GM12878 (cell line): ENCODE measurements at regions not wholly inside any gene's neighbourhood (a gene's known extent, or its start where the extent isn't known, plus 50 kb on each side); places are given as distances from the start of the nearest gene placed in this dataset.

Experiments used
- ATAC-seq: fragments of 200-7000 bp; cut with Tn5 transposase; 3 replicates; pipeline ENCODE4 v1.9.1; 2020; ENCODE audit warnings: mild to moderate bottlenecking, moderate library complexity
- BruUV-seq: library from RNA; stranded (reverse); fragments of 400-500 nt; replicated peaks from 2 replicates; lab custom pipeline; 2021; lab: Mats Ljungman, UMichigan
- CTCF ChIA-PET: fragments of 300-600 bp; sonication (Branson Sonifier 250); formaldehyde crosslinking; extraction: SDS; loops from one replicate; lab custom pipeline; 2021; ENCODE audit warnings: inconsistent platforms; lab: Yijun Ruan, JAX
- POLR2A ChIA-PET: fragments of 350-600 bp; formaldehyde crosslinking; extraction: SDS; loops from one replicate; lab custom pipeline; 2021; ENCODE audit warnings: inconsistent platforms; lab: Charles Lee
- RAD21 ChIA-PET: fragments of 300-600 bp; sonication (Branson Sonifier 250); formaldehyde crosslinking; loops from one replicate; lab custom pipeline; 2023; ENCODE audit warnings: antibody characterized with exemption; ENCODE audit not compliant: unreplicated experiment; lab: Charles Lee
- SMC1A ChIA-PET: fragments of 300-600 bp; sonication (Branson Sonifier 250); formaldehyde crosslinking; loops from one replicate; lab custom pipeline; 2023; ENCODE audit not compliant: unreplicated experiment, uncharacterized antibody; lab: Charles Lee
- DNase-seq: peaks from one replicate; pipeline ENCODE4 v3.0.0-alpha.2; 2011; ENCODE audit warnings: low read depth, low spot score
- FAIRE-seq: peaks from 3 replicates; lab custom pipeline; 2011; peaks lifted over from hg19 to GRCh38; lab: Jason Lieb, UNC
- H2AFZ ChIP-seq: 2 replicates; pipeline ENCODE4 v1.6.0; 2011; ENCODE audit warnings: low read depth, low read length, control low read depth; ENCODE audit not compliant: control insufficient read depth
- H3K27ac ChIP-seq: 2 replicates; pipeline ENCODE4 v1.5.1; 2011; ENCODE audit warnings: control low read depth; ENCODE audit not compliant: control insufficient read depth, insufficient read depth
- H3K27me3 ChIP-seq, 2 experiments: replicated peaks in 1 of 2; 2 replicates each; pipeline versions ENCODE4 v1.6.0 to v1.6.1; 2011; ENCODE audit warnings: low read length in 1 of 2; ENCODE audit not compliant: control insufficient read depth in 2 of 2, insufficient read depth in 2 of 2
- H3K36me3 ChIP-seq, 2 experiments: 2 replicates each; pipeline ENCODE4 v1.5.1; 2011; ENCODE audit warnings: low read length in 1 of 2; ENCODE audit not compliant: control insufficient read depth in 2 of 2, insufficient read depth in 2 of 2
- H3K4me1 ChIP-seq: 2 replicates; pipeline ENCODE4 v1.6.1; 2011; ENCODE audit warnings: mild to moderate bottlenecking, low read length, moderate library complexity, mixed read lengths; ENCODE audit not compliant: control insufficient read depth, insufficient read depth
- H3K4me2 ChIP-seq: 2 replicates; pipeline ENCODE4 v1.6.0; 2011; ENCODE audit warnings: control low read depth; ENCODE audit not compliant: control insufficient read depth, insufficient read depth
- H3K4me3 ChIP-seq: fragments of 200-600 bp; sonication (generic); 2 replicates; pipeline ENCODE4 v1.5.1; 2016
- H3K79me2 ChIP-seq: 2 replicates; pipeline ENCODE4 v1.6.0; 2011; ENCODE audit warnings: low read length; ENCODE audit not compliant: control insufficient read depth, insufficient read depth
- H3K9ac ChIP-seq: 2 replicates; pipeline ENCODE4 v1.8.0; 2011; ENCODE audit warnings: low read length, control low read depth, mixed read lengths; ENCODE audit not compliant: control insufficient read depth, insufficient read depth
- H3K9me3 ChIP-seq: replicated peaks from 3 replicates; pipeline ENCODE4 v1.5.1; 2011; ENCODE audit warnings: mild to moderate bottlenecking, low read length; ENCODE audit not compliant: control insufficient read depth, insufficient read depth
- H4K20me1 ChIP-seq: 2 replicates; pipeline ENCODE4 v1.6.0; 2011; ENCODE audit not compliant: control insufficient read depth, insufficient read depth
- CBFB ChIP-seq: IDR thresholded peaks from 2 replicates; pipeline ENCODE4 v1.6.1; 2016; ENCODE audit warnings: antibody characterized with exemption, low read depth
- CBX3 ChIP-seq: fragments of 200-600 bp; sonication (generic); IDR thresholded peaks from 2 replicates; pipeline ENCODE4 v1.6.1; 2016; ENCODE audit warnings: low read depth, borderline replicate concordance
- CBX5 ChIP-seq: sonication (generic); IDR thresholded peaks from 2 replicates; pipeline ENCODE4 v1.6.1; 2016; ENCODE audit warnings: low read depth, moderate library complexity, mild to moderate bottlenecking, inconsistent platforms
- CHD1 ChIP-seq: IDR thresholded peaks from 2 replicates; pipeline ENCODE4 v1.6.1; 2012; ENCODE audit warnings: low read depth, low read length, improper control_type of control experiment
- DPF2 ChIP-seq: fragments of 450-650 bp; IDR thresholded peaks from 2 replicates; pipeline ENCODE4 v1.6.1; 2017; ENCODE audit warnings: mild to moderate bottlenecking
- E4F1 ChIP-seq: fragments of 450-650 bp; IDR thresholded peaks from 2 replicates; pipeline ENCODE4 v1.6.1; 2018; ENCODE audit warnings: borderline replicate concordance, mild to moderate bottlenecking; ENCODE audit not compliant: partially characterized antibody
- EP300 ChIP-seq, 2 experiments: fragments of 150-350 bp in 1 of 2; IDR thresholded peaks; 2 replicates each; pipeline ENCODE4 v1.6.1; 2011 to 2012; ENCODE audit warnings: low read depth in 2 of 2, low read length in 2 of 2, borderline replicate concordance in 1 of 2, improper control_type of control experiment in 1 of 2, inconsistent platforms in 1 of 2; ENCODE audit not compliant: control insufficient read depth in 1 of 2
- IKZF1 ChIP-seq: fragments of 450-650 bp; conservative IDR thresholded peaks from 2 replicates; pipeline ENCODE4 v1.6.1; 2017; ENCODE audit warnings: antibody characterized with exemption, mild to moderate bottlenecking
- NBN ChIP-seq: fragments of 450-650 bp; IDR thresholded peaks from 2 replicates; pipeline ENCODE4 v1.6.1; 2016
- POLR2A ChIP-seq: IDR thresholded peaks from 2 replicates; pipeline ENCODE4 v1.6.1; 2011; ENCODE audit warnings: low read depth, mild to moderate bottlenecking, low read length
- RFX5 ChIP-seq: IDR thresholded peaks from 2 replicates; pipeline ENCODE4 v1.6.1; 2011; ENCODE audit warnings: low read depth, low read length, improper control_type of control experiment
- SPI1 ChIP-seq: IDR thresholded peaks from 2 replicates; pipeline ENCODE4 v1.6.1; 2011; ENCODE audit warnings: low read depth, mild to moderate bottlenecking, low read length, moderate library complexity, borderline replicate concordance; ENCODE audit not compliant: insufficient read depth
- WGBS: methylation state at CpG from one replicate; pipeline ENCODE4 v1.1.6; 2016; ENCODE audit warnings: low lambda C conversion rate; ENCODE audit not compliant: insufficient replicate concordance, insufficient coverage; ENCODE audit errors: missing lambda C conversion rate; 5-methylcytosine and 5-hydroxymethylcytosine counted together
- in situ Hi-C: fragments of 300-500 bp; cut with MboI; formaldehyde crosslinking; loops from 9 replicates; pipeline ENCODE4 v1.14.3; 2018; ENCODE audit warnings: mixed read lengths
- intact Hi-C: fragments of 100-400 bp; cut with micrococcal nuclease; formaldehyde crosslinking; loops from one replicate; pipeline ENCODE4 v1.14.2; 2022; ENCODE audit not compliant: unreplicated experiment
- TF ChIP-seq, protein P1 (sequence below): fragments of 450-650 bp; IDR thresholded peaks from 2 replicates; pipeline ENCODE4 v1.6.1; 2017; ENCODE audit warnings: mild to moderate bottlenecking, moderate library complexity

DNA sequence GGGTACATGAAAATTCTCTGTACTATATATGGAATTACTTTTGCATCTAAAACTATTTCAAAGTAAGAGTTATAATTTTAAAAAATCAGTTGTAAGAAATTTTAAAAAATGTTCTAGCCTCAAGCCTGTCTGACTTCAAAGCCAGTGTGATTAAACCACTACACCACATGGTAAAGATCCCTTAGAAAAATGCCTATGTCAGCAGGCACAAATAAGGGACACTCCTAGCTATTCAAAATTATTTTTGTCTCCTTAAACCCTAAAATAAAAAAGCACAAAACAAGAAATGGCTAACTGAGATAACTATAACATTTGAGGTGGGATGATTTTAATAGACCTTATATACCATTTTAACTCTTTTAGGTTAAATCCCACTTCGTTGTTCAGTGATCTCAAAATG is 64.0 kb upstream of the LIN7C start:
- no peak overlapping the region for H3K27ac ChIP-seq
- no peak overlapping the region for H3K4me3 ChIP-seq
- no peak for ATAC-seq
- H3K9me3 ChIP-seq, result no peaks in the 10 kb centered on the region
- H3K79me2 ChIP-seq, result no peaks in the 10 kb centered on the region
- TF ChIP-seq EP300 (IDR thresholded peaks at IDR 0.05; ENCODE audit: borderline replicate concordance in 1 of 2, control insufficient read depth in 1 of 2, low read depth in 2 of 2, low read length in 2 of 2) (no peak), IKZF1 (no peak), DPF2 (no peak), POLR2A (no peak), SPI1 (no peak), CHD1 (no peak), RFX5 (no peak), CBFB (no peak), CBX5 (no peak), NBN (no peak), CBX3 (no peak), E4F1 (no peak)
- TF ChIP-seq, protein P1, sequence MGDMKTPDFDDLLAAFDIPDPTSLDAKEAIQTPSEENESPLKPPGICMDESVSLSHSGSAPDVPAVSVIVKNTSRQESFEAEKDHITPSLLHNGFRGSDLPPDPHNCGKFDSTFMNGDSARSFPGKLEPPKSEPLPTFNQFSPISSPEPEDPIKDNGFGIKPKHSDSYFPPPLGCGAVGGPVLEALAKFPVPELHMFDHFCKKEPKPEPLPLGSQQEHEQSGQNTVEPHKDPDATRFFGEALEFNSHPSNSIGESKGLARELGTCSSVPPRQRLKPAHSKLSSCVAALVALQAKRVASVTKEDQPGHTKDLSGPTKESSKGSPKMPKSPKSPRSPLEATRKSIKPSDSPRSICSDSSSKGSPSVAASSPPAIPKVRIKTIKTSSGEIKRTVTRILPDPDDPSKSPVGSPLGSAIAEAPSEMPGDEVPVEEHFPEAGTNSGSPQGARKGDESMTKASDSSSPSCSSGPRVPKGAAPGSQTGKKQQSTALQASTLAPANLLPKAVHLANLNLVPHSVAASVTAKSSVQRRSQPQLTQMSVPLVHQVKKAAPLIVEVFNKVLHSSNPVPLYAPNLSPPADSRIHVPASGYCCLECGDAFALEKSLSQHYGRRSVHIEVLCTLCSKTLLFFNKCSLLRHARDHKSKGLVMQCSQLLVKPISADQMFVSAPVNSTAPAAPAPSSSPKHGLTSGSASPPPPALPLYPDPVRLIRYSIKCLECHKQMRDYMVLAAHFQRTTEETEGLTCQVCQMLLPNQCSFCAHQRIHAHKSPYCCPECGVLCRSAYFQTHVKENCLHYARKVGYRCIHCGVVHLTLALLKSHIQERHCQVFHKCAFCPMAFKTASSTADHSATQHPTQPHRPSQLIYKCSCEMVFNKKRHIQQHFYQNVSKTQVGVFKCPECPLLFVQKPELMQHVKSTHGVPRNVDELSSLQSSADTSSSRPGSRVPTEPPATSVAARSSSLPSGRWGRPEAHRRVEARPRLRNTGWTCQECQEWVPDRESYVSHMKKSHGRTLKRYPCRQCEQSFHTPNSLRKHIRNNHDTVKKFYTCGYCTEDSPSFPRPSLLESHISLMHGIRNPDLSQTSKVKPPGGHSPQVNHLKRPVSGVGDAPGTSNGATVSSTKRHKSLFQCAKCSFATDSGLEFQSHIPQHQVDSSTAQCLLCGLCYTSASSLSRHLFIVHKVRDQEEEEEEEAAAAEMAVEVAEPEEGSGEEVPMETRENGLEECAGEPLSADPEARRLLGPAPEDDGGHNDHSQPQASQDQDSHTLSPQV, result no peak
- POLR2A ChIA-PET, result no interaction called here
- no peak overlapping the region for H2AFZ ChIP-seq
- no TSS peak for BruUV-seq
- no peak overlapping the region for H3K4me2 ChIP-seq
- intact Hi-C loops, result no loop called here
- RAD21 ChIA-PET, result no interaction called here
- DNase-seq, result no peak
- no peak for FAIRE-seq
- in situ Hi-C loops, result no loop called here
- 0% methylated on average over 1 of the region's 1 CpG for whole genome bisulfite sequencing
- no peaks in the 10 kb centered on the region for H4K20me1 ChIP-seq
- SMC1A ChIA-PET, result no interaction called here
- no peaks in the 10 kb centered on the region for H3K4me1 ChIP-seq
- no peaks in the 10 kb centered on the region for H3K27me3 ChIP-seq
- no peaks in the 10 kb centered on the region for H3K36me3 ChIP-seq
- CTCF ChIA-PET, result no interaction called here
- H3K9ac ChIP-seq, result no peak overlapping the region
